B cell (primary cell): ENCODE measurements at regions not wholly inside any gene's neighbourhood (a gene's known extent, or its start where the extent isn't known, plus 50 kb on each side); places are given as distances from the start of the nearest gene placed in this dataset.

Experiments used
- EZH2 ChIP-seq: IDR thresholded peaks from 2 replicates; pipeline ENCODE4 v1.6.1; 2012; ENCODE audit warnings: borderline replicate concordance, low read depth, mild to moderate bottlenecking, moderate library complexity, low read length; ENCODE audit not compliant: insufficient read depth, poor library complexity, severe bottlenecking
- TF ChIP-seq, protein P1 (sequence below): fragments of 200-600 bp; IDR thresholded peaks from one replicate; pipeline ENCODE4 v1.8.0; 2022; ENCODE audit warnings: antibody characterized with exemption, mild to moderate bottlenecking

DNA sequence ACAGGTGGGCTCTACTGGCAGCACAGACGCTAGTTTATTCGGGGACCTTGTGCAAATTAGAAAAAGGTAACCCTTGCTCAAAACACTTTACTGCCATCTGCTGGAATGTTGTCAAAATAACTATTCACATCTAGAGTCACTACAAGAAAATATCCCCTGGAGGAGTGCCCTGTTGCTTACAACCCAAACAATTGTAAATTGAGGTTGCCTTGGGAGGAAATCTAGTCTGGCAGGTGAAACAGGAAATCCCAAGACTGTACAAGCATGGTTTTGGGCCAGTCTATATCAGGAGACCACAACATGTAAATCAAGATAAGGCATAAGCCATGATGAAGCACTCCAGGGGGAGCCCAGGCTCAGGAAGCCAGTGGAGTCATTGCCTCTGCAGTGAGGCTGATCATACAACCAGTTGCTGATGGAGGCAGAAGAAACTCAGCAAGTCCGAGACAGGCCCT is 136.8 kb upstream of the ACP3 start:
- TF ChIP-seq, protein P1, sequence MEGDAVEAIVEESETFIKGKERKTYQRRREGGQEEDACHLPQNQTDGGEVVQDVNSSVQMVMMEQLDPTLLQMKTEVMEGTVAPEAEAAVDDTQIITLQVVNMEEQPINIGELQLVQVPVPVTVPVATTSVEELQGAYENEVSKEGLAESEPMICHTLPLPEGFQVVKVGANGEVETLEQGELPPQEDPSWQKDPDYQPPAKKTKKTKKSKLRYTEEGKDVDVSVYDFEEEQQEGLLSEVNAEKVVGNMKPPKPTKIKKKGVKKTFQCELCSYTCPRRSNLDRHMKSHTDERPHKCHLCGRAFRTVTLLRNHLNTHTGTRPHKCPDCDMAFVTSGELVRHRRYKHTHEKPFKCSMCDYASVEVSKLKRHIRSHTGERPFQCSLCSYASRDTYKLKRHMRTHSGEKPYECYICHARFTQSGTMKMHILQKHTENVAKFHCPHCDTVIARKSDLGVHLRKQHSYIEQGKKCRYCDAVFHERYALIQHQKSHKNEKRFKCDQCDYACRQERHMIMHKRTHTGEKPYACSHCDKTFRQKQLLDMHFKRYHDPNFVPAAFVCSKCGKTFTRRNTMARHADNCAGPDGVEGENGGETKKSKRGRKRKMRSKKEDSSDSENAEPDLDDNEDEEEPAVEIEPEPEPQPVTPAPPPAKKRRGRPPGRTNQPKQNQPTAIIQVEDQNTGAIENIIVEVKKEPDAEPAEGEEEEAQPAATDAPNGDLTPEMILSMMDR = peak; percentile 58
- TF ChIP-seq EZH2 = no peak
